RWPE2 (cell line): ENCODE measurements at regions not wholly inside any gene's neighbourhood (a gene's known extent, or its start where the extent isn't known, plus 50 kb on each side); places are given as distances from the start of the nearest gene placed in this dataset.

ENCODE experiments used
- ATAC-seq: fragments of 200-7000 bp; cut with Tn5 transposase; 3 replicates; pipeline ENCODE4 v1.9.1; 2021; ENCODE audit warnings: low read depth
- DNase-seq: peaks from one replicate; pipeline ENCODE4 v3.0.0-alpha.2; 2020; ENCODE audit warnings: low spot score
- H3K27ac ChIP-seq: fragments of 450-650 bp; 2 replicates; pipeline ENCODE4 v1.5.1; 2017; ENCODE audit warnings: mild to moderate bottlenecking; ENCODE audit not compliant: poor library complexity, severe bottlenecking
- H3K27me3 ChIP-seq: fragments of 250-450 bp; sonication (Bioruptor Pico); 2 replicates; pipeline ENCODE4 v1.5.1; 2021; ENCODE audit warnings: mild to moderate bottlenecking, moderate library complexity; ENCODE audit not compliant: insufficient read depth, poor library complexity, severe bottlenecking
- H3K36me3 ChIP-seq: fragments of 250-450 bp; sonication (Bioruptor Pico); 2 replicates; pipeline ENCODE4 v1.5.1; 2020; ENCODE audit warnings: low read depth, mild to moderate bottlenecking, moderate library complexity
- H3K4me1 ChIP-seq: fragments of 250-450 bp; sonication (Bioruptor Pico); 2 replicates; pipeline ENCODE4 v1.5.1; 2021; ENCODE audit warnings: mild to moderate bottlenecking, moderate library complexity; ENCODE audit not compliant: insufficient read depth, poor library complexity, severe bottlenecking
- H3K4me3 ChIP-seq: fragments of 250-450 bp; sonication (Bioruptor Pico); 2 replicates; pipeline ENCODE4 v1.5.1; 2021; ENCODE audit warnings: mild to moderate bottlenecking, moderate library complexity; ENCODE audit not compliant: severe bottlenecking
- H3K9me3 ChIP-seq: fragments of 250-450 bp; sonication (Bioruptor Pico); 2 replicates; pipeline ENCODE4 v1.5.1; 2021; ENCODE audit warnings: mild to moderate bottlenecking, moderate library complexity; ENCODE audit not compliant: severe bottlenecking
- CTCF ChIP-seq: fragments of 450-650 bp; IDR thresholded peaks from one replicate; pipeline ENCODE4 v1.5.1; 2017; ENCODE audit warnings: mild to moderate bottlenecking, moderate library complexity; ENCODE audit not compliant: poor library complexity, severe bottlenecking

GRCh38 chr13:33728271-33729037, 89.5 kb upstream of the RFC3 start:
- Histone ChIP-seq H3K36me3 (no peaks in the 10 kb centered on the region), H3K27me3 (no peaks in the 10 kb centered on the region), H3K4me1 (peaks cover 13% of the 10 kb centered on the region), H3K9me3 (no peaks in the 10 kb centered on the region), H3K4me3 (no peak overlapping the region), H3K27ac (no peak overlapping the region)
- TF ChIP-seq CTCF = no peak
- DNase-seq (no peak), ATAC-seq (no peak)

DNA sequence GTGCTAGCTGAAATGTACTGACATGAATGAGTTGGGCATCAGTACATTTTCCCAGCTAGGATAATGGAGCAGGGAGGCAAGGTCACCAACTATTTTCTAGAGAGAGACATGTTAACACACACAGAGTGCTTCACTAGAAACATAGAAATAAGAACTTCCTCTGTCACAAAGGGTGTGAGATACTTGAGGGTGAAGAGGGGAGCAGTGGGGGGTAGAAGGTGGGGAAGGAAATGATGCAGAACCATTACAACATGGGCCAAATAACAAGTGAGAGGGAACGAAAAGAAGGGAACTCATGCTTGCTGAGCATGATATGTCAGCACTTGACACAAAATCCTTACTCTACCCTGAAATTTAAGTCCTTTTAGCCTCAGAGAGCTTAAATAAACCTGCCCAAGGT, 87.8 kb upstream of the RFC3 start:
- ATAC-seq (no peak), DNase-seq (no peak)
- no peak overlapping the region for H3K27ac ChIP-seq
- peaks cover 7% of the 10 kb centered on the region for H3K4me1 ChIP-seq
- no peaks in the 10 kb centered on the region for H3K9me3 ChIP-seq
- TF ChIP-seq CTCF = no peak
- H3K36me3 ChIP-seq = no peaks in the 10 kb centered on the region
- no peaks in the 10 kb centered on the region for H3K27me3 ChIP-seq
- no peak overlapping the region for H3K4me3 ChIP-seq

GRCh38 chr13:33730619-33731018, 87.3 kb upstream of the RFC3 start:
- DNase-seq (no peak), ATAC-seq (no peak)
- peaks cover 7% of the 10 kb centered on the region for H3K4me1 ChIP-seq
- H3K4me3 ChIP-seq = no peak overlapping the region
- H3K27ac ChIP-seq = no peak overlapping the region
- H3K9me3 ChIP-seq = no peaks in the 10 kb centered on the region
- H3K27me3 ChIP-seq = no peaks in the 10 kb centered on the region
- no peak for TF ChIP-seq CTCF
- no peaks in the 10 kb centered on the region for H3K36me3 ChIP-seq

- DNase-seq (no peak), ATAC-seq (no peak)
- Histone ChIP-seq H3K9me3 (no peaks in the 10 kb centered on the region), H3K36me3 (no peaks in the 10 kb centered on the region), H3K27ac (no peak overlapping the region), H3K4me3 (no peak overlapping the region), H3K27me3 (no peaks in the 10 kb centered on the region), H3K4me1 (peaks cover 5% of the 10 kb centered on the region)
- no peak for TF ChIP-seq CTCF
Measured at GRCh38 chr13:33735276-33735675, 82.7 kb upstream of the RFC3 start.

GRCh38 chr13:33739254-33739653, 78.7 kb upstream of the RFC3 start:
- Histone ChIP-seq H3K9me3 (no peaks in the 10 kb centered on the region), H3K4me3 (no peak overlapping the region), H3K27ac (no peak overlapping the region), H3K36me3 (no peaks in the 10 kb centered on the region), H3K4me1 (peaks cover 5% of the 10 kb centered on the region), H3K27me3 (no peaks in the 10 kb centered on the region)
- no peak for TF ChIP-seq CTCF
- ATAC-seq (no peak), DNase-seq (no peak)
